D721Med (cell line): ENCODE measurements at regions not wholly inside any gene's neighbourhood (a gene's known extent, or its start where the extent isn't known, plus 50 kb on each side); places are given as distances from the start of the nearest gene placed in this dataset.
"Not testable (repeated sequence)": the region's sequence is repeated elsewhere in the genome, so short reads cannot be mapped to it uniquely, and the experiment has no call there.

Experiments used
- DNase-seq: peaks from one replicate; pipeline ENCODE4 v3.0.0; 2011; ENCODE audit warnings: low spot score; ENCODE audit not compliant: insufficient read length
- FAIRE-seq: peaks from 2 replicates; lab custom pipeline; 2011; peaks lifted over from hg19 to GRCh38; lab: Jason Lieb, UNC
- TF ChIP-seq, protein P1 (sequence below): IDR thresholded peaks from 2 replicates; pipeline ENCODE4 v1.5.1; 2012; ENCODE audit warnings: mild to moderate bottlenecking, control low read depth; ENCODE audit not compliant: insufficient read depth; ENCODE audit errors: missing control alignments

- TF ChIP-seq, protein P1, sequence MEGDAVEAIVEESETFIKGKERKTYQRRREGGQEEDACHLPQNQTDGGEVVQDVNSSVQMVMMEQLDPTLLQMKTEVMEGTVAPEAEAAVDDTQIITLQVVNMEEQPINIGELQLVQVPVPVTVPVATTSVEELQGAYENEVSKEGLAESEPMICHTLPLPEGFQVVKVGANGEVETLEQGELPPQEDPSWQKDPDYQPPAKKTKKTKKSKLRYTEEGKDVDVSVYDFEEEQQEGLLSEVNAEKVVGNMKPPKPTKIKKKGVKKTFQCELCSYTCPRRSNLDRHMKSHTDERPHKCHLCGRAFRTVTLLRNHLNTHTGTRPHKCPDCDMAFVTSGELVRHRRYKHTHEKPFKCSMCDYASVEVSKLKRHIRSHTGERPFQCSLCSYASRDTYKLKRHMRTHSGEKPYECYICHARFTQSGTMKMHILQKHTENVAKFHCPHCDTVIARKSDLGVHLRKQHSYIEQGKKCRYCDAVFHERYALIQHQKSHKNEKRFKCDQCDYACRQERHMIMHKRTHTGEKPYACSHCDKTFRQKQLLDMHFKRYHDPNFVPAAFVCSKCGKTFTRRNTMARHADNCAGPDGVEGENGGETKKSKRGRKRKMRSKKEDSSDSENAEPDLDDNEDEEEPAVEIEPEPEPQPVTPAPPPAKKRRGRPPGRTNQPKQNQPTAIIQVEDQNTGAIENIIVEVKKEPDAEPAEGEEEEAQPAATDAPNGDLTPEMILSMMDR: no peak
- FAIRE-seq (no peak), DNase-seq (no peak)
These were observed 200.0 kb upstream of the MAD2L1 start for GRCh38 chr4:120266602-120267001.

DNA sequence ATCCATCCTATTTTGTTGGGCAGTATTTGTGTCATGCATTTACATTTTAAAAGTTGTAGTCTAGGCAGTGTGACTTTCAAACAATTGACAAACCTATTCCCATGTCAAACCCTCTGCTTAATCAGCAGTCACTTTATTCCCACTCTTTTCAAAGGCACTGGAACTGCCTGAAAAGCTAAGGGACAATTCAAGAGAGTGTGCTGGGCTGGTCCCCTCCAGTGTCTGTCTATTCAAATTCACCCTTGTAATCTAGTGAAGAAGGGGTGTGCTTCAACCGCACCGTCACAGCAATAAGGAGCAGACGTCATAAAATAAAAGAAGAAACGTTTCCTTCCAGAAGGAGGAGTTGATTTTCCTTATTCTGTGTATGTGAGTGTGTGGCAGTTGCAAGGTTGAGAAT, 197.0 kb upstream of the MAD2L1 start:
- TF ChIP-seq, protein P1: no peak

GRCh38 chr4:120261117-120261516, 194.5 kb upstream of the MAD2L1 start:
- TF ChIP-seq, protein P1: no peak
- FAIRE-seq (no peak), DNase-seq (no peak)

More for the DNA sequence above, 197.0 kb upstream of the MAD2L1 start:
- DNase-seq (no peak), FAIRE-seq (no peak)

- not testable (repeated sequence) for DNase-seq, FAIRE-seq
These were observed 189.6 kb upstream of the MAD2L1 start for GRCh38 chr4:120256112-120256775.

DNA sequence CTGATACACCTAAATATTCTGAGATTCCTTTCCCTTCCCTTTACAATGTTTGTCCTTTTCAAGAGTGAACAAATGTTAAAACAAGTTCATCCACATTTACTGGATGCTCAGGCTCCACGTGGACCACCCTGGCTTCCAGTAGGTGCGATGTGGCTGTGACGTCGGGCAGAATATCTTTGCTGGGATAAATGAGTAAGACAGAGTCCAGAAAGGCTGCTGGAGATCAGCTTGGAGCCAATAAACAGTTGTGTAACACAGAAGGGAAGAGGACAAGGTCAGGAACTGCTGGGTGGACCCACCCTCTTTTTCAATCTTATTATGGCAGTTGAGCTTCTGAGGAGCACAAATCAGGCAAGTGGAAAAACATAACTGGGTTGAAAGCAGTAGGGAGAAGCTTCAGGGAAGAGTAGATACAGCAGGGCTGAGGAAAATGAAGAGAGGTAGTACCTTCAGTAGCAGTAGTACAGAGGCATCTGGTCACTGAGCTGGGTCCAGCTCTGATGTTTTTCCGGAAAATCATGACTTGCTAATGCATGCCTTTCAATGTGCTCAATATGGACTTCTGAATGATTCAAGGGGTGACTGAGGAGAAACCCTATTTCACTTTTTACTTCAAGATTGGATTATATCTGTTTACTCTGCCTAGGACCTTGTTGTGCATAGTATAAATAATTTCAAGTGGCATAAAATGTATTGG, 171.8 kb upstream of the MAD2L1 start:
- FAIRE-seq (no peak), DNase-seq (no peak)
- TF ChIP-seq, protein P1: no peak

DNA sequence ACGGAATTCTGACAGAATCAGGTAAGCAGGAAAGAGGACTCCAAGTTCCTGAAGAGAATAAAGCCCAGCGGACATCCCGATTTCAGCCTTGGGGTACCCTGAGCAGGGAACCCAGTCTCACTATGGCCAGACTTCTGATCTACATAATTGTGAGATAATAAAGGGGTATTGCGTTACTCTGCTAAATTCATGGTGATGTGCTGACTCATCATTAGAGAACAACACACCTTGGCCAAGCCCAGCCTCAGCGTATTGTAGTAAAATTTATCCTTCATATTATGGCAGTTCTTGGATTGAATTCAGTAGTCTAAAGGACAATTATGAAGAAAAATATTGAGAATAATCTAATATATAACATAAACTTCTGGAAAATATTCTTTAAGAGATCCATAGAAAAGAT, 170.2 kb upstream of the MAD2L1 start:
- no peak for FAIRE-seq
- TF ChIP-seq, protein P1: no peak

DNA sequence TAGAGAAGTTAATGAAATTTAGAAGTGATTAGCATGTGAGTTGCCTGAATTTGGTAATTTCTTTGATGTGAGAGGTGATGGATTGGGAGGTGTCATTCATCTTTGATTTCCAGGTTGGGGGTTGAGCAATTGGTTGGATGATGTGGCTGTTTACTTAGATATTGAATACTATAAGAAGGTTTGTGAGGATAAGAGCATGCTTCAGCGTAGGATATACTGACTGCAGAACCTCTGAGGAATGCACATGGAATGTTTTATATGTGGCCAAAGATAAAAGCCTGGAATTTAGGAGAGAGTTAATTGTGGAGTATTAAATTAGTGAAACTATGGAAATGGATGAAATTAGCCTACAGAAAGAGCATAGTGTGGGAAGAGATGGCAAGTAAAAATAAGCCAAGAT, 165.4 kb upstream of the MAD2L1 start:
- no peak for FAIRE-seq
- no peak for DNase-seq
- TF ChIP-seq, protein P1: no peak

More for the DNA sequence above, 170.2 kb upstream of the MAD2L1 start:
- DNase-seq: no peak
